IMR-90 (cell line): ENCODE measurements at regions not wholly inside any gene's neighbourhood (a gene's known extent, or its start where the extent isn't known, plus 50 kb on each side); places are given as distances from the start of the nearest gene placed in this dataset.
A peak's percentile ranks its signal among the peaks of the same experiment; 100 is the strongest.

Experiments
- ATAC-seq: fragments of 200-7000 bp; cut with Tn5 transposase; 2 replicates; pipeline ENCODE4 v1.9.1; 2020; ENCODE audit warnings: low read depth, mild to moderate bottlenecking, moderate library complexity
- BruUV-seq: library from RNA; stranded (reverse); fragments of 400-500 nt; replicated peaks from 2 replicates; lab custom pipeline; 2021; lab: Mats Ljungman, UMichigan
- CTCF ChIA-PET: fragments of 300-600 bp; formaldehyde crosslinking; extraction: SDS; loops from one replicate; lab custom pipeline; 2021; ENCODE audit warnings: antibody characterized with exemption; lab: Yijun Ruan, JAX
- POLR2A ChIA-PET: fragments of 300-600 bp; sonication (Branson Sonifier 250); formaldehyde crosslinking; loops from one replicate; lab custom pipeline; 2022; ENCODE audit warnings: antibody characterized with exemption; ENCODE audit not compliant: unreplicated experiment; lab: Charles Lee
- DNase-seq: peaks from one replicate; pipeline ENCODE4 v3.0.0; 2013
- H2AFZ ChIP-seq: replicated peaks from 2 replicates; pipeline ENCODE3; 2013; ENCODE audit warnings: low read length, mild to moderate bottlenecking; ENCODE audit not compliant: poor library complexity
- H2AK5ac ChIP-seq: 2 replicates; pipeline ENCODE4 v1.6.1; 2013; ENCODE audit warnings: low read depth, low read length, inconsistent platforms
- H2AK9ac ChIP-seq: replicated peaks from 2 replicates; pipeline ENCODE3; 2013; ENCODE audit warnings: mild to moderate bottlenecking, low read depth, low read length, moderate library complexity; ENCODE audit not compliant: poor library complexity
- H2BK120ac ChIP-seq: 2 replicates; pipeline ENCODE4 v1.6.1; 2013; ENCODE audit warnings: low read depth, low read length, inconsistent platforms
- H2BK15ac ChIP-seq: 3 replicates; pipeline ENCODE4 v1.6.1; 2013; ENCODE audit warnings: low read depth, low read length, inconsistent platforms
- H2BK20ac ChIP-seq: 2 replicates; pipeline ENCODE4 v1.6.1; 2013; ENCODE audit warnings: low read depth, mild to moderate bottlenecking, inconsistent platforms, low read length, moderate library complexity
- H2BK5ac ChIP-seq: 2 replicates; pipeline ENCODE4 v1.6.1; 2013; ENCODE audit warnings: mild to moderate bottlenecking, low read depth, low read length, inconsistent platforms; ENCODE audit not compliant: poor library complexity, severe bottlenecking
- H3K14ac ChIP-seq: replicated peaks from 2 replicates; pipeline ENCODE4 v1.6.1; 2013; ENCODE audit warnings: low read depth, low read length, inconsistent platforms
- H3K18ac ChIP-seq: 2 replicates; pipeline ENCODE4 v1.6.1; 2013; ENCODE audit warnings: low read depth, low read length, control low read depth
- H3K23ac ChIP-seq: 2 replicates; pipeline ENCODE4 v1.6.1; 2013; ENCODE audit warnings: low read depth, low read length, inconsistent platforms
- H3K27ac ChIP-seq: 2 replicates; pipeline ENCODE4 v1.5.1; 2013; ENCODE audit warnings: mild to moderate bottlenecking, control low read depth, low read length; ENCODE audit not compliant: insufficient read depth
- H3K27me3 ChIP-seq: 2 replicates; pipeline ENCODE4 v1.6.1; 2013; ENCODE audit warnings: low read length; ENCODE audit not compliant: control insufficient read depth, insufficient read depth
- H3K36me3 ChIP-seq: 2 replicates; pipeline ENCODE4 v1.6.1; 2013; ENCODE audit warnings: low read length, mixed read lengths; ENCODE audit not compliant: control insufficient read depth, insufficient read depth
- H3K4ac ChIP-seq: 2 replicates; pipeline ENCODE4 v1.6.1; 2013; ENCODE audit warnings: low read depth, low read length, inconsistent platforms
- H3K4me1 ChIP-seq: 2 replicates; pipeline ENCODE4 v1.6.1; 2013; ENCODE audit warnings: low read length, mixed read lengths; ENCODE audit not compliant: control insufficient read depth, insufficient read depth
- H3K4me2 ChIP-seq: 2 replicates; pipeline ENCODE4 v1.6.1; 2013; ENCODE audit warnings: low read depth, mild to moderate bottlenecking, control low read depth, low read length, moderate library complexity
- H3K4me3 ChIP-seq: 2 replicates; pipeline ENCODE4 v1.5.1; 2013; ENCODE audit warnings: low read depth, mild to moderate bottlenecking, control low read depth, low read length, moderate library complexity; ENCODE audit not compliant: insufficient read depth
- H3K56ac ChIP-seq: 2 replicates; pipeline ENCODE4 v1.6.1; 2013; ENCODE audit warnings: low read length, inconsistent platforms; ENCODE audit not compliant: insufficient read depth; ENCODE audit errors: extremely low read depth
- H3K79me1 ChIP-seq, 2 experiments: 2 replicates each; pipeline ENCODE4 v1.6.1; 2013; ENCODE audit warnings: low read length in 2 of 2, inconsistent platforms in 1 of 2, low read depth in 1 of 2
- H3K9ac ChIP-seq: 2 replicates; pipeline ENCODE4 v1.6.1; 2013; ENCODE audit warnings: low read depth, low read length, control low read depth
- H3K9me1 ChIP-seq: 2 replicates; pipeline ENCODE4 v1.6.1; 2013; ENCODE audit warnings: low read length, inconsistent platforms; ENCODE audit not compliant: insufficient read depth
- H3K9me3 ChIP-seq: 2 replicates; pipeline ENCODE4 v1.6.1; 2013; ENCODE audit warnings: low read length; ENCODE audit not compliant: control insufficient read depth, insufficient read depth
- H4K20me1 ChIP-seq: 2 replicates; pipeline ENCODE4 v1.6.1; 2013; ENCODE audit warnings: low read length, inconsistent platforms; ENCODE audit not compliant: insufficient read depth
- H4K5ac ChIP-seq: 2 replicates; pipeline ENCODE4 v1.6.1; 2013; ENCODE audit warnings: mild to moderate bottlenecking, low read depth, low read length, control low read depth
- H4K8ac ChIP-seq, 2 experiments: 2 replicates each; pipeline ENCODE4 v1.6.1; 2013; ENCODE audit warnings: low read depth in 2 of 2, low read length in 2 of 2, control low read depth in 1 of 2, inconsistent platforms in 1 of 2
- H4K91ac ChIP-seq: 2 replicates; pipeline ENCODE4 v1.6.1; 2013; ENCODE audit warnings: low read depth, low read length, inconsistent platforms; ENCODE audit not compliant: insufficient read depth
- POLR2A ChIP-seq: IDR thresholded peaks from 2 replicates; pipeline ENCODE4 v1.6.1; 2012; ENCODE audit warnings: mild to moderate bottlenecking, low read depth, low read length
- USF2 ChIP-seq: fragments of 150-350 bp; IDR thresholded peaks from 2 replicates; pipeline ENCODE4 v1.6.1; 2017; ENCODE audit warnings: mild to moderate bottlenecking, antibody characterized with exemption, low read length, low read depth
- WGBS, 2 experiments: methylation state at CpG; one replicate each; pipeline versions ENCODE4 v1.1.5 to v1.1.7; 2013; ENCODE audit warnings: missing lambda C conversion rate in 2 of 2; ENCODE audit not compliant: insufficient read length in 1 of 2; ENCODE audit errors: extremely low coverage in 2 of 2; 5-methylcytosine and 5-hydroxymethylcytosine counted together
- dilution Hi-C: fragments of 300-500 bp; cut with HindIII; formaldehyde crosslinking; loops from one replicate; pipeline ENCODE4 v1.14.3; 2018; ENCODE audit warnings: low sequenced_read_pairs; ENCODE audit not compliant: unreplicated experiment
- in situ Hi-C: fragments of 300-500 bp; cut with MboI; formaldehyde crosslinking; loops from 3 replicates; pipeline ENCODE4 v1.14.3; 2019; ENCODE audit warnings: low sequenced_read_pairs, inconsistent platforms, mixed read lengths
- intact Hi-C: fragments of 100-400 bp; cut with micrococcal nuclease; formaldehyde crosslinking; loops from 2 replicates; pipeline ENCODE4 v1.10.0; 2022

- no peaks in the 10 kb centered on the region for H3K27me3 ChIP-seq
- H3K4ac ChIP-seq, result peak overlapping the region; percentile 41; the same call in 1 of the 2 replicates
- H4K5ac ChIP-seq, result no peak overlapping the region; the same call in 1 of the 2 replicates
- H4K91ac ChIP-seq, result peak overlapping the region; percentile 5
- no peaks in the 10 kb centered on the region for H3K79me1 ChIP-seq
- no peak overlapping the region for H2AK9ac ChIP-seq
- no TSS peak for BruUV-seq
- 0 out of 4 replicates have a peak overlapping the region, but pooled peaks of 1 of the 2 experiments have one; percentile 70 for H4K8ac ChIP-seq
- H3K18ac ChIP-seq, result peak overlapping the region; percentile 48; the same call in 1 of the 2 replicates
- H2BK15ac ChIP-seq, result peak overlapping the region; percentile 15; the same call in 1 of the 3 replicates
- peaks cover 7% of the 10 kb centered on the region for H3K9me1 ChIP-seq
- H2AK5ac ChIP-seq, result peak overlapping the region; percentile 25; the same call in 1 of the 2 replicates
- no peak for TF ChIP-seq USF2
- TF ChIP-seq POLR2A, result no peak
- H3K56ac ChIP-seq, result no peak overlapping the region
- peak overlapping the region; percentile 41 for H3K14ac ChIP-seq
- no peaks in the 10 kb centered on the region for H3K36me3 ChIP-seq
- no peaks in the 10 kb centered on the region for H3K9me3 ChIP-seq
- in situ Hi-C loops (no loop called here), intact Hi-C loops (no loop called here), dilution Hi-C loops (no loop called here)
- H2BK5ac ChIP-seq, result peak overlapping the region; percentile 71
- no peak overlapping the region for H2AFZ ChIP-seq
- POLR2A ChIA-PET, result interaction anchor here (0.6 kb wide), 1 partner anchor 288 kb away, joined by 3 read pairs; no protein-coding TSS in a partner anchor
- peak overlapping the region; percentile 27; the same call in 1 of the 2 replicates for H2BK20ac ChIP-seq
- no CpG with 5 or more reads among the region's 1 CpG for WGBS, 2 experiments
- peak overlapping the region; percentile 48; the same call in 1 of the 2 replicates for H2BK120ac ChIP-seq
- H3K9ac ChIP-seq, result no peak overlapping the region; the same call in 1 of the 2 replicates
- ATAC-seq (peak; percentile 54), DNase-seq (peak; percentile 62)
- no peak overlapping the region for H3K27ac ChIP-seq
- no peak overlapping the region for H3K4me3 ChIP-seq
- H3K4me1 ChIP-seq, result peaks cover 16% of the 10 kb centered on the region
- H3K4me2 ChIP-seq, result no peak overlapping the region
- H4K20me1 ChIP-seq, result no peaks in the 10 kb centered on the region
- CTCF ChIA-PET, result no interaction called here
- no peak overlapping the region; the same call in 1 of the 2 replicates for H3K23ac ChIP-seq
Measured at GRCh38 chr10:4073912-4074311, 288.9 kb upstream of the KLF6 start.
